ENCODE measurements at regions not wholly inside any gene's neighbourhood (a gene's known extent, or its start where the extent isn't known, plus 50 kb on each side); places are given as distances from the start of the nearest gene placed in this dataset.

DNA sequence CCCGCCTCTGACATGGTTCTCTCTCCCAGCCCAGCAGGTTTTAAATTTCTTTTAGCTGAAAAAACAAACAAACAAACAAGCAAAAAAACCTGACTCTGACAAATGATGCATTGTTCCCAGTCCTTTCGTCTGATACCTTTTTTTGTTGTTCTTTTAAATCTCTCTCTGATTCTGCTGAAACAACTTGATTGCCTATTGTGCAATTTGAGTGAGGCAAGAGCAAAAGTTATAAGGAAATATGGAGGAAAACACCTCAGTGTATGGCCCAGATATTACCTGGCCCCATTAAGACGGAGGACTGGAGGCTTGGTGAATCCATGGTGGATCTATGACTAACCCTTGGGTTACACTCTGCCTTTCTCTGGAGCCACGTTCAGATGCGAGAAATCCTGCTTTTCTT, 164.0 kb downstream of the MELK start:
- TF ChIP-seq POLR2A (IDR thresholded peaks at IDR 0.05; ENCODE audit: low read depth, low read length) (no peak), TAF1 (IDR thresholded peaks at IDR 0.05; ENCODE audit: borderline replicate concordance, low read depth, low read length) (no peak)

Data from GM12892 (cell line).